HG02852 (cell line): ENCODE measurements at regions not wholly inside any gene's neighbourhood (a gene's known extent, or its start where the extent isn't known, plus 50 kb on each side); places are given as distances from the start of the nearest gene placed in this dataset.
"Not testable (repeated sequence)": the region's sequence is repeated elsewhere in the genome, so short reads cannot be mapped to it uniquely, and the experiment has no call there.

Experiments used
- ATAC-seq: cut with Tn5 transposase; IDR thresholded peaks from one replicate; pipeline ENCODE4 v1.9.1; 2021; ENCODE audit warnings: mild to moderate bottlenecking, moderate library complexity; ENCODE audit not compliant: unreplicated experiment

- no peak for ATAC-seq
Measured at GRCh38 chr12:115377230-115377629, 693.3 kb upstream of the TBX3 start.

GRCh38 chr12:115375186-115375991 is 691.4 kb upstream of the TBX3 start:
- ATAC-seq, result peak; percentile 95

GRCh38 chr12:115374480-115375185 is 690.7 kb upstream of the TBX3 start:
- ATAC-seq, result peak; percentile 32

GRCh38 chr12:115371711-115372110 is 687.7 kb upstream of the TBX3 start:
- ATAC-seq, result no peak

- ATAC-seq, result no peak
Measured at GRCh38 chr12:115370650-115371049, 686.7 kb upstream of the TBX3 start.

- no peak for ATAC-seq
Measured at GRCh38 chr12:115370207-115370606, 686.2 kb upstream of the TBX3 start.

GRCh38 chr12:115366277-115366676 is 682.3 kb upstream of the TBX3 start:
- ATAC-seq, result not testable (repeated sequence)

- ATAC-seq, result not testable (repeated sequence)
Measured at GRCh38 chr12:115365765-115366164, 681.8 kb upstream of the TBX3 start.

GRCh38 chr12:115364921-115365320 is 680.9 kb upstream of the TBX3 start:
- no peak for ATAC-seq

- ATAC-seq, result no peak
Measured at GRCh38 chr12:115362339-115362976, 678.5 kb upstream of the TBX3 start.

GRCh38 chr12:115357681-115358080 is 673.7 kb upstream of the TBX3 start:
- no peak for ATAC-seq

- ATAC-seq, result no peak
Measured at GRCh38 chr12:115355301-115355700, 671.3 kb upstream of the TBX3 start.

- ATAC-seq, result peak; percentile 73
Measured at GRCh38 chr12:115354007-115354890, 670.3 kb upstream of the TBX3 start.

- ATAC-seq, result no peak
Measured at GRCh38 chr12:115353467-115353866, 669.5 kb upstream of the TBX3 start.

GRCh38 chr12:115351514-115352077 is 667.6 kb upstream of the TBX3 start:
- ATAC-seq, result no peak

GRCh38 chr12:115349711-115350110 is 665.7 kb upstream of the TBX3 start:
- ATAC-seq, result no peak

- no peak for ATAC-seq
Measured at GRCh38 chr12:115348301-115348700, 664.3 kb upstream of the TBX3 start.

- no peak for ATAC-seq
Measured at GRCh38 chr12:115343601-115344000, 659.6 kb upstream of the TBX3 start.

- no peak for ATAC-seq
Measured at GRCh38 chr12:115343008-115343407, 659.0 kb upstream of the TBX3 start.

GRCh38 chr12:115341442-115341841 is 657.5 kb upstream of the TBX3 start:
- no peak for ATAC-seq
